ENCODE measurements at regions not wholly inside any gene's neighbourhood (a gene's known extent, or its start where the extent isn't known, plus 50 kb on each side); places are given as distances from the start of the nearest gene placed in this dataset.

GRCh38 chr18:78855188-78855587 is 124.4 kb upstream of the SALL3 start:
- TF ChIP-seq CTCF (IDR thresholded peaks at IDR 0.05; ENCODE audit: borderline replicate concordance, extremely low read depth, low read length, poor library complexity, severe bottlenecking), result no peak
- TF ChIP-seq EZH2 (IDR thresholded peaks at IDR 0.05; ENCODE audit: borderline replicate concordance, low read depth, low read length, severe bottlenecking), result no peak

All from DND-41 (cell line).